ENCODE measurements at regions not wholly inside any gene's neighbourhood (a gene's known extent, or its start where the extent isn't known, plus 50 kb on each side); places are given as distances from the start of the nearest gene placed in this dataset.

GRCh38 chr1:239436286-239436685 lies 49.9 kb downstream of the CHRM3 start:
- no peaks in the 10 kb centered on the region for H3K79me2 ChIP-seq (ENCODE audit: insufficient read depth, low read length)
- H3K4me3 ChIP-seq (ENCODE audit: insufficient read depth, low read length): no peak overlapping the region

GRCh38 chr1:239437822-239438221 lies 51.5 kb downstream of the CHRM3 start:
- no peaks in the 10 kb centered on the region for H3K4me1 ChIP-seq (ENCODE audit: insufficient read depth, low read length)
- no peak overlapping the region for H2AFZ ChIP-seq (ENCODE audit: low read length)
- H3K9me3 ChIP-seq (ENCODE audit: low read depth, low read length): no peaks in the 10 kb centered on the region
- no peak for TF ChIP-seq CTCF (IDR thresholded peaks at IDR 0.05; ENCODE audit: extremely low read depth, low read depth, low read length)
- no peak overlapping the region for H3K4me3 ChIP-seq (ENCODE audit: insufficient read depth, low read length)
- H3K27ac ChIP-seq (ENCODE audit: low read depth, low read length): no peak overlapping the region
- no peaks in the 10 kb centered on the region for H3K27me3 ChIP-seq (ENCODE audit: insufficient read depth, low read length)
- no peak overlapping the region for H3K4me2 ChIP-seq (ENCODE audit: insufficient read depth, low read length)
- no peaks in the 10 kb centered on the region for H3K79me2 ChIP-seq (ENCODE audit: insufficient read depth, low read length)
- H4K20me1 ChIP-seq (ENCODE audit: insufficient read depth, low read length): no peaks in the 10 kb centered on the region
- DNase-seq (ENCODE audit: insufficient read length, low spot score, missing footprints): no peak
- no peaks in the 10 kb centered on the region for H3K36me3 ChIP-seq (ENCODE audit: insufficient read depth, low read length)

More at GRCh38 chr1:239436286-239436685, 49.9 kb downstream of the CHRM3 start:
- Histone ChIP-seq H3K27me3 (ENCODE audit: insufficient read depth, low read length) (no peaks in the 10 kb centered on the region), H3K36me3 (ENCODE audit: insufficient read depth, low read length) (no peaks in the 10 kb centered on the region), H3K4me2 (ENCODE audit: insufficient read depth, low read length) (no peak overlapping the region), H4K20me1 (ENCODE audit: insufficient read depth, low read length) (no peaks in the 10 kb centered on the region), H3K27ac (ENCODE audit: low read depth, low read length) (no peak overlapping the region), H2AFZ (ENCODE audit: low read length) (no peak overlapping the region), H3K4me1 (ENCODE audit: insufficient read depth, low read length) (no peaks in the 10 kb centered on the region), H3K9me3 (ENCODE audit: low read depth, low read length) (no peaks in the 10 kb centered on the region)
- DNase-seq (ENCODE audit: insufficient read length, low spot score, missing footprints): no peak
- no peak for TF ChIP-seq CTCF (IDR thresholded peaks at IDR 0.05; ENCODE audit: extremely low read depth, low read depth, low read length)

- Histone ChIP-seq H3K4me1 (ENCODE audit: insufficient read depth, low read length) (no peaks in the 10 kb centered on the region), H3K79me2 (ENCODE audit: insufficient read depth, low read length) (no peaks in the 10 kb centered on the region), H2AFZ (ENCODE audit: low read length) (no peak overlapping the region), H3K9me3 (ENCODE audit: low read depth, low read length) (no peaks in the 10 kb centered on the region), H3K27ac (ENCODE audit: low read depth, low read length) (no peak overlapping the region), H3K27me3 (ENCODE audit: insufficient read depth, low read length) (no peaks in the 10 kb centered on the region), H3K4me2 (ENCODE audit: insufficient read depth, low read length) (no peak overlapping the region), H4K20me1 (ENCODE audit: insufficient read depth, low read length) (no peaks in the 10 kb centered on the region), H3K4me3 (ENCODE audit: insufficient read depth, low read length) (no peak overlapping the region), H3K36me3 (ENCODE audit: insufficient read depth, low read length) (no peaks in the 10 kb centered on the region)
- no peak for DNase-seq (ENCODE audit: insufficient read length, low spot score, missing footprints)
- no peak for TF ChIP-seq CTCF (IDR thresholded peaks at IDR 0.05; ENCODE audit: extremely low read depth, low read depth, low read length)
Measured at GRCh38 chr1:239438891-239439290, 52.5 kb downstream of the CHRM3 start.

- no peaks in the 10 kb centered on the region for H3K4me1 ChIP-seq (ENCODE audit: insufficient read depth, low read length)
- no peaks in the 10 kb centered on the region for H3K27me3 ChIP-seq (ENCODE audit: insufficient read depth, low read length)
- H3K4me3 ChIP-seq (ENCODE audit: insufficient read depth, low read length): no peak overlapping the region
- no peaks in the 10 kb centered on the region for H4K20me1 ChIP-seq (ENCODE audit: insufficient read depth, low read length)
- no peaks in the 10 kb centered on the region for H3K9me3 ChIP-seq (ENCODE audit: low read depth, low read length)
- no peak overlapping the region for H3K27ac ChIP-seq (ENCODE audit: low read depth, low read length)
- H3K36me3 ChIP-seq (ENCODE audit: insufficient read depth, low read length): no peaks in the 10 kb centered on the region
- no peak for TF ChIP-seq CTCF (IDR thresholded peaks at IDR 0.05; ENCODE audit: extremely low read depth, low read depth, low read length)
- H2AFZ ChIP-seq (ENCODE audit: low read length): no peak overlapping the region
- H3K79me2 ChIP-seq (ENCODE audit: insufficient read depth, low read length): no peaks in the 10 kb centered on the region
- no peak overlapping the region for H3K4me2 ChIP-seq (ENCODE audit: insufficient read depth, low read length)
- no peak for DNase-seq (ENCODE audit: insufficient read length, low spot score, missing footprints)
Measured at GRCh38 chr1:239443361-239443760, 57.0 kb downstream of the CHRM3 start.

Data from osteoblast (primary cell).